Endothelial cell of umbilical vein (primary cell): ENCODE measurements at regions not wholly inside any gene's neighbourhood (a gene's known extent, or its start where the extent isn't known, plus 50 kb on each side); places are given as distances from the start of the nearest gene placed in this dataset.

Experiments
- BruUV-seq: library from RNA; stranded (reverse); fragments of 400-500 nt; replicated peaks from 2 replicates; lab custom pipeline; 2021; lab: Mats Ljungman, UMichigan
- CTCF ChIA-PET: fragments of 300-600, 350-600 bp; sonication (Branson Sonifier 250); formaldehyde crosslinking; loops from one replicate; lab custom pipeline; 2021; ENCODE audit warnings: antibody characterized with exemption, inconsistent platforms; lab: Charles Lee
- POLR2A ChIA-PET: fragments of 300-600, 350-600 bp; sonication (Branson Sonifier 250); formaldehyde crosslinking; loops from one replicate; lab custom pipeline; 2021; ENCODE audit warnings: antibody characterized with exemption, inconsistent platforms; lab: Charles Lee
- DNase-seq: peaks from one replicate; pipeline ENCODE4 v3.0.0-alpha.2; 2011; ENCODE audit warnings: low read depth, low spot score
- FAIRE-seq: peaks from 2 replicates; lab custom pipeline; 2011; peaks lifted over from hg19 to GRCh38; lab: Jason Lieb, UNC
- H2AFZ ChIP-seq: 2 replicates; pipeline ENCODE4 v1.6.0; 2012; ENCODE audit warnings: low read depth, low read length, control low read depth, inconsistent platforms
- H3K27ac ChIP-seq: 2 replicates; pipeline ENCODE4 v1.5.1; 2011; ENCODE audit warnings: low read depth, mild to moderate bottlenecking, control low read depth, low read length, moderate library complexity; ENCODE audit not compliant: insufficient read depth
- H3K27me3 ChIP-seq, 2 experiments: 2 replicates each; pipeline versions ENCODE4 v1.6.0 to v1.6.1; 2011; ENCODE audit warnings: low read length in 2 of 2, mixed read lengths in 1 of 2; ENCODE audit not compliant: control insufficient read depth in 2 of 2, insufficient read depth in 2 of 2
- H3K36me3 ChIP-seq, 2 experiments: 2 replicates in 1 of 2; 3 replicates in 1 of 2; pipeline ENCODE4 v1.5.1; 2011; ENCODE audit warnings: low read length in 2 of 2, mild to moderate bottlenecking in 1 of 2, moderate library complexity in 1 of 2; ENCODE audit not compliant: control insufficient read depth in 2 of 2, insufficient read depth in 2 of 2; ENCODE audit errors: extremely low read depth in 1 of 2
- H3K4me1 ChIP-seq: 3 replicates; pipeline ENCODE4 v1.5.1; 2011; ENCODE audit warnings: mild to moderate bottlenecking, low read length; ENCODE audit not compliant: control insufficient read depth, insufficient read depth; ENCODE audit errors: extremely low read depth
- H3K4me2 ChIP-seq: 2 replicates; pipeline ENCODE4 v1.6.1; 2011; ENCODE audit warnings: low read length, control low read depth, mixed read lengths; ENCODE audit not compliant: insufficient read depth
- H3K4me3 ChIP-seq, 3 experiments: fragments of 200-600 bp in 1 of 3; sonication (generic), shearing (Covaris generic) in 1 of 3; replicated peaks in 1 of 3; 2 replicates each; pipeline ENCODE4 v1.5.1; 2011 to 2016; ENCODE audit warnings: control low read depth in 3 of 3, low read length in 3 of 3, mild to moderate bottlenecking in 2 of 3, inconsistent platforms in 1 of 3, low read depth in 1 of 3, moderate library complexity in 1 of 3; ENCODE audit not compliant: insufficient read depth in 1 of 3
- H3K79me2 ChIP-seq: 2 replicates; pipeline ENCODE4 v1.6.0; 2012; ENCODE audit warnings: low read length, inconsistent platforms; ENCODE audit not compliant: control insufficient read depth, insufficient read depth
- H3K9ac ChIP-seq: replicated peaks from 2 replicates; pipeline ENCODE3; 2011; ENCODE audit warnings: low read length, control low read depth; ENCODE audit not compliant: insufficient read depth; ENCODE audit errors: extremely low read depth
- H3K9me1 ChIP-seq: replicated peaks from 3 replicates; pipeline ENCODE4 v1.6.0; 2011; ENCODE audit warnings: mild to moderate bottlenecking, low read length; ENCODE audit not compliant: control insufficient read depth, insufficient read depth; ENCODE audit errors: extremely low read depth
- H3K9me3 ChIP-seq: replicated peaks from 2 replicates; pipeline ENCODE4 v1.5.1; 2012; ENCODE audit warnings: low read length, inconsistent platforms; ENCODE audit not compliant: control insufficient read depth, insufficient read depth
- H4K20me1 ChIP-seq: replicated peaks from 2 replicates; pipeline ENCODE3; 2011; ENCODE audit warnings: mild to moderate bottlenecking, low read length; ENCODE audit not compliant: control insufficient read depth, insufficient read depth; ENCODE audit errors: extremely low read depth
- CTCF ChIP-seq, 2 donors: IDR thresholded peaks; 1 replicate in 1 of 2; 2 replicates in 1 of 2; pipeline ENCODE4 v1.5.1; 2011; ENCODE audit warnings: low read length in 2 of 2, mild to moderate bottlenecking in 2 of 2, moderate library complexity in 2 of 2, control low read depth in 1 of 2, inconsistent platforms in 1 of 2, low read depth in 1 of 2; ENCODE audit not compliant: insufficient read depth in 1 of 2; ENCODE audit errors: extremely low read depth in 1 of 2
- EZH2 ChIP-seq: IDR thresholded peaks from 2 replicates; pipeline ENCODE4 v1.6.1; 2012; ENCODE audit warnings: borderline replicate concordance, low read depth, mild to moderate bottlenecking, moderate library complexity, low read length, inconsistent platforms; ENCODE audit not compliant: severe bottlenecking
- FOS ChIP-seq: IDR thresholded peaks from 2 replicates; pipeline ENCODE4 v1.6.1; 2011; ENCODE audit warnings: mild to moderate bottlenecking, low read length, moderate library complexity, borderline replicate concordance; ENCODE audit not compliant: insufficient read depth
- GATA2 ChIP-seq: IDR thresholded peaks from 2 replicates; pipeline ENCODE4 v1.7.0; 2011; ENCODE audit warnings: low read depth, mild to moderate bottlenecking, moderate library complexity, mixed read lengths, low read length; ENCODE audit not compliant: insufficient read length, insufficient read depth
- JUN ChIP-seq: IDR thresholded peaks from 2 replicates; pipeline ENCODE4 v1.6.1; 2011; ENCODE audit warnings: borderline replicate concordance, low read depth; ENCODE audit not compliant: insufficient read length, insufficient read depth
- MYC ChIP-seq: IDR thresholded peaks from one replicate; pipeline ENCODE4 v1.6.1; 2011; ENCODE audit warnings: mild to moderate bottlenecking, low read depth, low read length
- POLR2A ChIP-seq: IDR thresholded peaks from 2 replicates; pipeline ENCODE4 v1.6.1; 2012; ENCODE audit warnings: low read depth, mild to moderate bottlenecking, control low read depth, low read length
- POLR2AphosphoS5 ChIP-seq: IDR thresholded peaks from 2 replicates; pipeline ENCODE4 v1.6.1; 2012; ENCODE audit warnings: low read depth, mild to moderate bottlenecking, control low read depth, low read length, moderate library complexity; ENCODE audit not compliant: insufficient read depth
- dilution Hi-C: fragments of 300-500 bp; cut with MboI; formaldehyde crosslinking; loops from one replicate; pipeline ENCODE4 v1.15.0; 2019; ENCODE audit warnings: low sequenced_read_pairs; ENCODE audit not compliant: extremely low pct_ligation_motif_present
- intact Hi-C: fragments of 100-400 bp; cut with micrococcal nuclease; formaldehyde crosslinking; loops from one replicate; pipeline ENCODE4 v1.10.0; 2022
- TF ChIP-seq, protein P1 (sequence below): IDR thresholded peaks from 2 replicates; pipeline ENCODE4 v1.6.1; 2011; ENCODE audit not compliant: insufficient read depth, insufficient read length

- ChIA-PET CTCF (interaction anchor here (0.7 to 1.9 kb wide), 16 partner anchors 9 to 298 kb away, joined by 3 to 7 read pairs (median 3); no protein-coding TSS in a partner anchor), POLR2A (no interaction called here)
- H3K27me3 ChIP-seq: no peaks in the 10 kb centered on the region
- H3K79me2 ChIP-seq: peaks cover 5% of the 10 kb centered on the region
- H3K27ac ChIP-seq: peak overlapping the region; percentile 71
- TF ChIP-seq POLR2AphosphoS5 (peak; percentile 94), POLR2A (no peak), EZH2 (no peak), CTCF (IDR thresholded peaks at IDR 0.05; ENCODE audit: extremely low read depth in 1 of 2, insufficient read depth in 1 of 2, low read depth in 1 of 2, low read length in 2 of 2) (peak in 1 of 2 donors; percentile 17), GATA2 (no peak), MYC (no peak), FOS (no peak), JUN (peak; percentile 70)
- TF ChIP-seq, protein P1, sequence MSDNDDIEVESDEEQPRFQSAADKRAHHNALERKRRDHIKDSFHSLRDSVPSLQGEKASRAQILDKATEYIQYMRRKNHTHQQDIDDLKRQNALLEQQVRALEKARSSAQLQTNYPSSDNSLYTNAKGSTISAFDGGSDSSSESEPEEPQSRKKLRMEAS: no peak
- H2AFZ ChIP-seq: no peak overlapping the region
- FAIRE-seq (peak; percentile 91), DNase-seq (peak; percentile 64)
- BruUV-seq: no TSS peak
- H4K20me1 ChIP-seq: no peaks in the 10 kb centered on the region
- H3K4me2 ChIP-seq: peak overlapping the region; percentile 12
- H3K9ac ChIP-seq: no peak overlapping the region
- intact Hi-C loops (loop anchor here (2.0 to 5.0 kb wide), 6 partner anchors 14 to 280 kb away; no protein-coding TSS in a partner anchor), dilution Hi-C loops (no loop called here)
- H3K9me1 ChIP-seq: no peaks in the 10 kb centered on the region
- H3K9me3 ChIP-seq: peaks cover 2% of the 10 kb centered on the region
- peaks cover 14 to 23% of the 10 kb centered on the region in 2 experiments for H3K36me3 ChIP-seq
- H3K4me3 ChIP-seq: no peak overlapping the region
- H3K4me1 ChIP-seq: peaks cover 12% of the 10 kb centered on the region
These were observed 100.9 kb downstream of the NCOR2 start for GRCh38 chr12:124466216-124467128.
